B cell (primary cell): ENCODE measurements at regions not wholly inside any gene's neighbourhood (a gene's known extent, or its start where the extent isn't known, plus 50 kb on each side); places are given as distances from the start of the nearest gene placed in this dataset.

ENCODE experiments used
- ATAC-seq: fragments of 200-7000 bp; cut with Tn5 transposase; one replicate; pipeline ENCODE4 v1.10.0; 2021; ENCODE audit warnings: low read depth, mild to moderate bottlenecking, moderate number of reproducible peaks, moderate library complexity
- CTCF ChIA-PET: fragments of 350-600 bp; sonication (Branson Sonifier 250); formaldehyde crosslinking; loops from one replicate; lab custom pipeline; 2021; ENCODE audit warnings: antibody characterized with exemption, inconsistent platforms; lab: Charles Lee
- POLR2A ChIA-PET: fragments of 350-600 bp; sonication (Branson Sonifier 250); formaldehyde crosslinking; loops from one replicate; lab custom pipeline; 2021; ENCODE audit warnings: antibody characterized with exemption; lab: Charles Lee
- DNase-seq: peaks from one replicate; pipeline ENCODE4 v3.0.0; 2013
- H2AFZ ChIP-seq: 2 replicates; pipeline ENCODE4 v1.6.1; 2012; ENCODE audit warnings: mild to moderate bottlenecking, low read depth, low read length; ENCODE audit not compliant: insufficient read depth, poor library complexity, severe bottlenecking
- H3K27ac ChIP-seq, 2 donors: 1 replicate in 1 of 2; 2 replicates in 1 of 2; pipeline ENCODE4 v1.5.1; 2012 to 2013; ENCODE audit warnings: low read length in 2 of 2, mild to moderate bottlenecking in 2 of 2, moderate library complexity in 1 of 2
- H3K27me3 ChIP-seq, 4 experiments: fragments of 200-600 bp in 1 of 4; sonication (generic) in 1 of 4; replicated peaks in 1 of 4; 1 replicate in 2 of 4; 2 replicates in 2 of 4; pipeline versions ENCODE4 v1.6.1 to v1.7.0; 2013 to 2016; ENCODE audit warnings: low read length in 3 of 4, mild to moderate bottlenecking in 2 of 4, mixed read lengths in 1 of 4, moderate library complexity in 1 of 4; ENCODE audit not compliant: insufficient read depth in 4 of 4, control insufficient read depth in 3 of 4; ENCODE audit errors: control extremely low read depth in 1 of 4
- H3K36me3 ChIP-seq, 2 experiments: replicated peaks in 1 of 2; 1 replicate in 1 of 2; 2 replicates in 1 of 2; pipeline versions ENCODE4 v1.6.1 to v1.7.1; 2013; ENCODE audit warnings: low read length in 1 of 2; ENCODE audit not compliant: insufficient read depth in 2 of 2, control insufficient read depth in 1 of 2; ENCODE audit errors: control extremely low read depth in 1 of 2, extremely low read depth in 1 of 2
- H3K4me1 ChIP-seq, 2 donors: fragments of 200-600 bp in 1 of 2; sonication (generic) in 1 of 2; 1 replicate in 1 of 2; 2 replicates in 1 of 2; pipeline versions ENCODE4 v1.5.1 to v1.6.1; 2013 to 2017; ENCODE audit warnings: low read length in 2 of 2; ENCODE audit not compliant: control insufficient read depth in 2 of 2, insufficient read depth in 2 of 2
- H3K4me2 ChIP-seq: replicated peaks from 2 replicates; pipeline ENCODE3; 2012; ENCODE audit warnings: mild to moderate bottlenecking, low read depth, low read length; ENCODE audit not compliant: poor library complexity, severe bottlenecking
- H3K4me3 ChIP-seq, 5 experiments: fragments of 200-600 bp in 1 of 5; sonication (generic) in 1 of 5; 1 replicate in 3 of 5; 2 replicates in 2 of 5; pipeline versions ENCODE4 v1.5.1 to v1.7.0; 2011 to 2016; ENCODE audit warnings: low read length in 4 of 5, mild to moderate bottlenecking in 4 of 5, low read depth in 2 of 5, control low read depth in 1 of 5, moderate library complexity in 1 of 5; ENCODE audit not compliant: insufficient read depth in 1 of 5; ENCODE audit errors: control extremely low read depth in 1 of 5, extremely low read depth in 1 of 5
- H3K79me2 ChIP-seq: fragments of 200-600 bp; sonication (generic); one replicate; pipeline ENCODE4 v1.6.0; 2016; ENCODE audit warnings: low read length; ENCODE audit not compliant: control insufficient read depth, insufficient read depth
- H3K9ac ChIP-seq: fragments of 200-600 bp; sonication (generic); 2 replicates; pipeline ENCODE4 v1.6.1; 2017; ENCODE audit warnings: mild to moderate bottlenecking, low read length, moderate library complexity
- H3K9me3 ChIP-seq, 3 donors: one replicate each; pipeline versions ENCODE4 v1.6.1 to v1.7.1; 2013; ENCODE audit warnings: low read length in 2 of 3; ENCODE audit not compliant: control insufficient read depth in 2 of 3, insufficient read depth in 1 of 3; ENCODE audit errors: control extremely low read depth in 1 of 3
- H4K20me1 ChIP-seq: 2 replicates; pipeline ENCODE4 v1.6.0; 2012; ENCODE audit warnings: mild to moderate bottlenecking, low read length; ENCODE audit not compliant: insufficient read depth, control insufficient read depth, poor library complexity, severe bottlenecking
- H3K27ac Mint-ChIP-seq: one replicate; pipeline ENCODE4 v1.8.0; 2021; ENCODE audit warnings: mixed read lengths
- H3K27me3 Mint-ChIP-seq: one replicate; pipeline ENCODE4 v1.8.0; 2021; ENCODE audit warnings: mixed read lengths
- H3K4me1 Mint-ChIP-seq: one replicate; pipeline ENCODE4 v1.8.0; 2021; ENCODE audit warnings: mixed read lengths
- H3K4me3 Mint-ChIP-seq: one replicate; pipeline ENCODE4 v1.8.0; 2021; ENCODE audit warnings: mixed read lengths
- H3K9me3 Mint-ChIP-seq: one replicate; pipeline ENCODE4 v1.8.0; 2022; ENCODE audit warnings: mixed read lengths; ENCODE audit not compliant: insufficient read depth
- CTCF ChIP-seq: fragments of 200-600 bp; IDR thresholded peaks from one replicate; pipeline ENCODE4 v1.8.0; 2022; ENCODE audit warnings: antibody characterized with exemption, mild to moderate bottlenecking
- EZH2 ChIP-seq: IDR thresholded peaks from 2 replicates; pipeline ENCODE4 v1.6.1; 2012; ENCODE audit warnings: borderline replicate concordance, low read depth, mild to moderate bottlenecking, moderate library complexity, low read length; ENCODE audit not compliant: insufficient read depth, poor library complexity, severe bottlenecking
- WGBS: methylation state at CpG from one replicate; pipeline ENCODE4 v1.1.5; 2013; ENCODE audit warnings: missing lambda C conversion rate; ENCODE audit not compliant: insufficient coverage; 5-methylcytosine and 5-hydroxymethylcytosine counted together
- intact Hi-C: fragments of 100-400 bp; cut with micrococcal nuclease; formaldehyde crosslinking; loops from one replicate; pipeline ENCODE4 v1.10.0; 2022

GRCh38 chr20:47944682-47945081 lies 159.4 kb upstream of the SULF2 start:
- H3K9me3 ChIP-seq = no peaks in the 10 kb centered on the region
- H3K4me1 ChIP-seq = no peaks in the 10 kb centered on the region
- no peaks in the 10 kb centered on the region for H3K36me3 ChIP-seq
- no peak overlapping the region for H3K4me3 ChIP-seq
- no CpG with 5 or more reads among the region's 6 CpGs for WGBS
- peaks cover 0 to 4% (median 0%) of the 10 kb centered on the region in 4 experiments for H3K27me3 ChIP-seq
- intact Hi-C loops = no loop called here
- no peak overlapping the region for H2AFZ ChIP-seq
- Mint-ChIP-seq H3K4me1 (no peaks in the 10 kb centered on the region), H3K27ac (no peak overlapping the region), H3K4me3 (no peak overlapping the region), H3K9me3 (no peaks in the 10 kb centered on the region), H3K27me3 (peaks cover 25% of the 10 kb centered on the region)
- no peaks in the 10 kb centered on the region for H3K79me2 ChIP-seq
- DNase-seq (no peak), ATAC-seq (no peak)
- TF ChIP-seq EZH2 (no peak), CTCF (no peak)
- H3K4me2 ChIP-seq = no peak overlapping the region
- ChIA-PET CTCF (no interaction called here), POLR2A (no interaction called here)
- no peak overlapping the region for H3K9ac ChIP-seq
- no peaks in the 10 kb centered on the region for H4K20me1 ChIP-seq
- no peak overlapping the region for H3K27ac ChIP-seq

- Histone ChIP-seq H3K27ac (no peak overlapping the region), H3K36me3 (no peaks in the 10 kb centered on the region), H3K4me3 (no peak overlapping the region), H3K4me1 (no peaks in the 10 kb centered on the region), H3K79me2 (no peaks in the 10 kb centered on the region), H3K9ac (no peak overlapping the region), H3K4me2 (no peak overlapping the region), H4K20me1 (no peaks in the 10 kb centered on the region), H3K27me3 (peaks cover 0 to 10% (median 0%) of the 10 kb centered on the region in 4 experiments), H2AFZ (no peak overlapping the region), H3K9me3 (no peaks in the 10 kb centered on the region)
- 100% methylated on average over 2 of the region's 2 CpGs for WGBS
- H3K9me3 Mint-ChIP-seq = no peaks in the 10 kb centered on the region
- peaks cover 31% of the 10 kb centered on the region for H3K27me3 Mint-ChIP-seq
- no peak for ATAC-seq
- ChIA-PET POLR2A (no interaction called here), CTCF (no interaction called here)
- H3K4me1 Mint-ChIP-seq = no peaks in the 10 kb centered on the region
- no peak for TF ChIP-seq CTCF
- TF ChIP-seq EZH2 = no peak
- H3K4me3 Mint-ChIP-seq = no peak overlapping the region
- intact Hi-C loops = no loop called here
- DNase-seq = no peak
- no peak overlapping the region for H3K27ac Mint-ChIP-seq
Measured at GRCh38 chr20:47941869-47942268, 156.6 kb upstream of the SULF2 start.
